ENCODE measurements at regions not wholly inside any gene's neighbourhood (a gene's known extent, or its start where the extent isn't known, plus 50 kb on each side); places are given as distances from the start of the nearest gene placed in this dataset.

- TF ChIP-seq TAF1 (IDR thresholded peaks at IDR 0.05; ENCODE audit: borderline replicate concordance, insufficient read depth, low read length): no peak
- TF ChIP-seq POLR2AphosphoS5 (IDR thresholded peaks at IDR 0.05; ENCODE audit: low read depth, low read length): no peak
- TF ChIP-seq REST (IDR thresholded peaks at IDR 0.05; ENCODE audit: insufficient read depth in 1 of 2, low read depth in 2 of 2, low read length in 2 of 2): no peak
Measured at GRCh38 chr16:85473323-85473722, 139.8 kb upstream of the GSE1 start.
